NCI-H345 treated with DMSO at 0.1 percent for 48 hours (cell line): ENCODE measurements at regions not wholly inside any gene's neighbourhood (a gene's known extent, or its start where the extent isn't known, plus 50 kb on each side); places are given as distances from the start of the nearest gene placed in this dataset.

Experiments used
- DNase-seq: peaks from one replicate; lab custom pipeline; 2025; ENCODE audit not compliant: unreplicated experiment; lab: John Stamatoyannopoulos, UW

DNA sequence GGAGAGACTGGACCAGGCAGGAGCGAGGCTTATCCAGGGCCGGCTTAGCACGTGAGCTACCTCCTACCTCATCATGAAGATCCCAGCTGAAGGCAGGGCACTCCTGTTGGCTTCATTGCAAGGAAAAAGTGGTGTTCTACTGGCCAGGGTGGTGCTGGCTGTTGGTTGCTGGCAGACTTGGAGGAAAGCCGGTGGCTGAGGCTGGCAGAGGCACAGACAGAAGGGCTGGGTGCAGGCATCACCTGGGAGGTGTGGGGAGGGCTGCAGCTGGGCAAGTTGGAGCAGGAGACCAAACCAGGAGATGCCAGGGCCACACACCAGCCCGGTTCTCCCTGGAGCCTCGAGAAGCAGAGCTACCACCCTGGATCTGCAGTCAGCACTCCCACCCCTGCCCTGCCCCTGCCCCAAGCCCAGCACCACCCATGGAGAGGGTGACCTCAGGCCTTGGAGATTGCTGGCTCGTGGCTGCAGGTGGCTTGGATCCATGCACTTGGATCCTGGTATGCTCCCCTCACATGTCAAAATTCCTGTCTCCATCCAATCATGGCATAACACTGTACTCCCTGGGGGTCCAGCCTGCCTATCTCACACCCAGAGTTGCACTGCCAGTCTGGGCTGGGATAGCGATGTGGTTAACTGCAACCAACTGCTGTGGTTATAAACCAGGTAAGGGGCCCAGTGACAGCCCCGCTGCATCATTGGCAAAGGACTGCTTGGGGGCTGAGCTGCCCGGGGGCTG, 49.7 kb downstream of the GLI2 start:
- DNase-seq: no peak

DNA sequence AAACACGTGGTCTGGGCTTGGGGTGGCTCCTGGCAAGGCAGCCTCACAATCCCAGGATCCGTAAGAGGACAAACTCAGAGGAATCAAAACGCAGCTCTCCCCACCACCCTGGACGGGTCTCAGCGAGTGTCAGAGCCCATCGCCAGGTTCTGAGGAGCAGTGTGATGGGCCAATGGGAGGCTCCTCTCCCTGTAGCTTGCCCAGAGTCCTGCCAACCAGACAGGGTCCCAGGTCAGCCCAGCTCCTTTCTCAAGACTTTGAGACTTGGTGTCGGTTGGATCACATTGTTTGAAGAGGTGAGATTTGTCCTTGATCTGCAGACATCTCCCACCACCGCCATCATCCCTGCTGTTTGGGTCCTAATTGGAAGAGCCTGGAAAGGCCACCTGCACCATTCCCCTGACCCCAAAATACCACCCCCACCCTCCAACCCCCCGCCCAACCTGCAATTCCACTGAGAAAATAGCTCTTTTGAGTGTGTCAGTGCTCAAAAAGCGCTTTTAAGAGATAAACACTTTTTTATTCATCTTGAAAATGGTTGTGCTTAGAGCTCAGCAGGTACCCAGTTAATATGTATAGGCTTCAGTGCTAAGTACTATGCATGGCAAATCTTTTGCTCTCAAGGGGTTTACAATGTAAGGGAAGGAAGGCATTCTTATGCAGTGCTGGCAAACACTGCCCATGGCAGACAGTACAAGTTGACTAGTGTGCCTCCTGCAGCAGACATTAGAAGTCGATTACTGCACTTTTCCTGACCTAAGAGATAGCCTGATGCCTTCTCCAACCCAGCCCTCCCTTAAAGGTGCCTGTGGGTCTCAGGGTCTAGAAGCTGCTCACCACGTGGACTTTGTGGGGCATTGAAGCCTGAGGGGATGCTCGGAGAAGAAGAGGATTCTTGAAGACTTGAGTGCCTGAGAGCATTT, 50.6 kb downstream of the GLI2 start:
- no peak for DNase-seq

DNA sequence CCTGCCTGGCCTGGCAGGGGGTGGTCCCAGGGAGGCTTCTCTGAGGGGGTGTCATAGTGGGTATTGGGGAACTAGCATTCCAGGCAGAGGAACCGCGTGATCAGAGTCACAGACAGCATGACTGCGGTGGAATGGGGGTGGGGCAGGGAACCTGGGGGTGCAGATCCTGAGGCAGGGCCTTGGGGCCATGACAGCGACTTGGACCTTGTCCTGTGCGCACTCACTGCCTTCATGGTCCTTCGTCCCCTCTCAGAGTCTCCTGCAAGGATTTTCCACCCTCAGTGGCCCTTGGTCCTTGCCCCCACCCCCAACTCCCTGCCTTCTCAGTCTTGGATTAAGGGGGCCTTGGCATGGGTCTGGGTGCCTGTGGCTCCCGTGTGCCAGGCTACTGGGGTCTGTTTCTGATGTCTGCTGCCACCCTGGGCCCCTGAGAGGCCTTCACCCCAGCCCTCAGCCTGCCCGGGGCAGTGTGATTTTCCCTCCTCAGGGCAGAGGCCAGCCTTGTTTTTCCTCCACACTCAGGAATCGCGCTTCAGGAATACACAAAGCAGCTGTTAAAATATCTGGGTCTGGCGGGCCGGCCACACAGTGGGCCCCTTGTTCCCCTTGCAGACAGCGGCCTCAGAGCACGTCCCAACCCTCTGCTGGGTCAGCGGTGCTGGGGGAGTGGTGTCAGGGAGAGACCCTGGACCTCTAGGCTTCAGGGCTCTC, 51.6 kb downstream of the GLI2 start:
- DNase-seq: no peak

DNA sequence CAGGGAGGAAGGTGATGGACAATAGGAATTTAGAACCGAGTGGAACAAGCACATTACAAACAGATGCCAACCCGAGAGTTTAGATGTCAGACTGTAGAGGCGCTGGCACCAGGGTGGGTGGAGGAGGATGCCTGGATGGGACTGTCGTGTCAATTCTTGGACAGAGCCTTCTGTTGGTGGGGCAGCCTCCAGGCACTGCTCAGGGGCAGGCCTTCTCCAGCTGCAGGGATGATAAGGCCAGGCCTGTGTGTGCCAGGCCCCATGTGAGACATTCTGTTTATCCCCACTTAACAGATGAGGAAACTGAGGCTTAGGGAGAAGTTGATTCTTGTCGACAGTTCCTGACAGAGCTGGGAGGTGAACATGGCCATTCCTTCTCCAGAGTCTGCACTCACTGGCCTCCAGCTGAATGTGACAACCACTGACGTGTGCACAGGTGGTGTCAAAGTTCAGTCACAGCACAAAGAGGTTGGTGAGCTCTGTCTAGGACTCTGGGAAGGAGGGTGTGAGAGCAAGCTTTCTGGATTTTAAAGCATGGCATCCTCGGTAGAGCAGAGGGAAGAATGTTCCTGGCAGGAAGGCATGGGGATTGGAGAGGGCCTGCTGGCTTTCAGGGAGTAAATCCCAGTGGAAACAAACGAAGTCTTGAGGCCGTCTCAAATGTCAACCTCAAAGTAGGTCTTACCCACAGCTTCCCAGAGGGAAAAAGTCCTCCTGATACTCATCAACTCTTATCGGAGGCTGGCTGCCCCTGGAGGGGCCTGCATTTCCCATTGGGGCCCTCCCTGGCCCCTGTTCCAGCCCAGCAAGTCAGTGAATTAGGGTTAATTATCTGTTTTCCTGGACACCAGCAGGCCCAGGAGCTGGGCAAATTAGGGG, 52.4 kb downstream of the GLI2 start:
- DNase-seq: no peak

DNA sequence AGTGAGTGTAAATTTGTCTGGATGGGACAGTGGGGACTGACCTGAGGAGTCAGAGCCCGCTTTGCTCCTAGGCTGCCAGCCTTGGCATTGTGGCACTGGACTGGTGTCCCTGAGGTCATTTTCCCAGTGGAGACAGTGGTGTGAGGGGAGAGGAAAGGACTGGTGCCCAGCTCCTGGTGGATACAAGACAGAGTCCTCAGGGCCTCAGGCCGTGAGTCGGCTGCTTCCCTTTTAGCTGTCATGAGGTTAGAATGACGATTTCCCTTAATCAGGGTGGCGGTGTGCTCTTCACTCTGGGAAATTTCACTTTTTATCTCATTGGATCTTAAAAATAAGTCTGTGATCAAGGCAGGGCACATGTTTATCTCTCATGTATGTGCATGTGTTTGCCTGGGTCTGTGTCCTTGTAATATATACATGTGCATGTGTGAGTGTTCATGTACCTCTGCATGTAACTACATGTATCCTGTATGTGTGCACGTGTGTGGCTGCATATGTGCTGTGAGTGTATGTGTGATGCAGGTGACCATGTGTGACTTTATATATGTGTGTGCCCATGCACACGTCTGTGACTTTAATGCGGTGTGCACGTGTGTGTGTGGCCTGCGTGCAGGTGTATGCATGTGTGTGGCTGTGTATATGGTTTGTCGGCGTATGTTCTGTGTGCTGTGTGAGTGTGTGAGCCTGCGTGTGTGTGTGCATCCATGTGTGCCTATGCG, 55.7 kb downstream of the GLI2 start:
- DNase-seq: no peak

DNA sequence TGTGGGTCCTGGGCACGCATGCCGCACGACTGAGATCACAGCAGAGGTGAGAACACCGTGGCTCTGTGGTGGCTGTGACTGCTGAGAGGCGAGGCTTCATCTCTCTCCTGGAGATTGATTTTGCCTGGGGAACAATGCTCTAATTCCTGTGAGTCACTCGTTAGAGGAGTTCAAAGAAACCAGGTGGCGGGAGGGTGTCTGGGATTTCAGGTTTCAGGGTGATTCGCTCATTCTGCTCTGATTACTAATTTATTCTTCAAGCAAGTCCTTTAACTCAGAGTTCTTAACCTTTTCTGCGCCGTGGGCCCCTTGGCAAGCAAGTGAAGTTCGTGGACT, 56.3 kb downstream of the GLI2 start:
- DNase-seq: no peak

DNA sequence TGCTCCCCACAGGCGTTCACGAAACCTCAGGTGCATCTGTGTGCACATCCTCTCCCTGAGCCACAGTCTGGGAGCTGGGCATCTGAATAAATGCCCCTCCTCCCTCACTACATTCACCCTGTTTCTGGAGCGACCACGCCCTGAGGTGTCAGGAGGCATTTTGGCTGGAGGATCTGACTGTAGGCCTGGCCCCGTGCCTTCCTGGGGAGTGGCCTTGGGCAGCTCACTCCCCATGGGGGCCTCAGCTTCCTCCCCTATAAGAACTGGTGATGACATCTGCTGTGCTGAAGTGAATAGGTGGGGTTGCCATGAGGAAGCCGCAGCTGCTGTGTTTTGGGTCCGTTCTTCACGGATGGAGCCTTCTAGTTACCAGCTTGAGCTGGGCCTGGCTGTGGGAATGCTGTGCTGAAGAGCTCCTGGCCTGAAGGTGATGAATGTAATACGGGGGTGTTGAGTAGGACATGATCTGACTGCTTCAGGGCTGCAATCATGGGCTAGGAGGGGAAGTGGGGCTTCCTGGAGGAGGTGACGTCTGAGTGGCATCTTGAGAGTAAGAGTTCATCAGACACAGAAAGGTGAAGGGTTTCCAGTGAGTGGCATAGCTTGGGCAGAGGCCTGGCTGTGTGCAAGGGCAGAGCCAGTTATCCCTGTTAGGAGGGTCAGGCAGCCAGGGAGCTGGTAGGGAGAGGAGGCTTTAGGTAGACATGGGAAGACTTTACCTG, 58.2 kb downstream of the GLI2 start:
- no peak for DNase-seq

DNA sequence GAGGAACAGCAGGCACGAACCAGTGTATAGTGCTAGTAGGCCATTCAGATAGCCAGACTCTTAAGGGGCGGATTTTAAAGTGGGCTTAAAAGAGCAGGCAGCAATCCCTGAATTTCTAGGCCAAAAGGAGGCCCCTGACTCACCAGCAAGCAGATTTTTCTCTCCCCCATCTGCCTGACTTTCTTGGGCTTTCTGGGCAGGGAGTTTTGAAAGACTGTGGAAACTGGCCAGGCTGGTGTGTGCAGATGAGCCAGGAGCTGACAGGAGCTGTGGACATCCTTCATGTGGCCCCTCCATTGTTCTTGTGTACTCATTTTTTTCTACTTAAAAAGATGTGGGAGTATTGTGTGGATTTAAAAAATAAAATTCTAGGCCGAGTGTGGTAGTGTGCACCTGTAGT, 59.0 kb downstream of the GLI2 start:
- DNase-seq: no peak

DNA sequence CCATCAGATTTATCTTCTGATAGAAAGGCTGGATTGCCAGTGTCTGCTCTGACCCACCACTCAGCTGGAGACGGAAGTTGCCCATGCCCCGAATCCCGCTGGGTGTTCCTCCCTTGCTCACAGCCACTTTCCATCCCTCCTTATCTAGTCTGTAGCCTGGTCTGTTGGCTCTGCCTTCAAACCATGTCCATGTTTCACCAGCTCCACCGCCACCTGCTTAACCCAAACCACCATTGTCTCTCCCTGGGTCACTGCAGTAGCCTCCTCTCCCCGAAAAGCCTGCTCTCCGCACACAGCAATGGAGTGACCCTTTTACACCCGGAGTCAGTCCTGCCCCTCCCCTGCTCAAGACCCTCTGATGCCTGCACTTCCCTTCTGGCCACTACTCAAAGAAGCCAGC, 60.4 kb downstream of the GLI2 start:
- DNase-seq: no peak

DNA sequence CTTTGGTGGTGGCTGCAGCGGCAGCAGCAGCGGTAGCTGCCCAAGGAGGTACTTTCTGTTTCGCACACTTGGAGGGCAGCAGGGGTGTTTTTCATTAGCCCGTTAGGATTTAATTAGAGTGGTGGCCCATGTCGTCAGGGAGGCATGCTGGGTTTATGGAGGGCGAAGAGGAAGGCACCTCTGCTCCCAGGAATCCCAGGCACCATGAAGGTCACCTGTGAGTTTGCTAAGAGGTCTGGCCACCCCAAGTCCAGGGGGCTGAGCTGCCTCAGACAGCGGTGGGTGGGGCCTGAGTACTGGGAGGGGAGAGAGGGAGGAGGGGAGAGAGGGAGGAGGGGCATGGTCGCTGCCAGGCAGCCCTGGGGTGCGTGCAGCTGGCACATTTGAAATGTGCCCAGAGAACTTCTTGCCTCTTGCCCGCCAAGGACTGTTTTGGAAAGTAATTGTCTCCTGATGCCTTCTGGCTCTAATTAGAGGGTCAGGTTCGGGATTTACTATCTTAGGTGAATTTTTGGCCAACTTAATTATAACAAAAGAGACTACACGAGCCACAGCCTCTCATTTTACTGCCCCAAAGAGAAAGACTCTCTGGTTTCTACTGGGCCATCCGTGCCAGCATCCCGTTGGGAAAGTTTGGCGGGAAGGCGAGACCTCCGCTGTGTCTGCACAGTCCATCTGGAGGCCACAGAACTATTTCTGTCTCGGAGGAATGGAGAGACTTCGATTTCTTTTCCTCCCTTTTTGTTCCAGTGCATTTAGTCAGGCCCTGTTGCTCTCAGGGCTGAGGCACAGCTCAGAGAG, 62.0 kb downstream of the GLI2 start:
- no peak for DNase-seq

DNA sequence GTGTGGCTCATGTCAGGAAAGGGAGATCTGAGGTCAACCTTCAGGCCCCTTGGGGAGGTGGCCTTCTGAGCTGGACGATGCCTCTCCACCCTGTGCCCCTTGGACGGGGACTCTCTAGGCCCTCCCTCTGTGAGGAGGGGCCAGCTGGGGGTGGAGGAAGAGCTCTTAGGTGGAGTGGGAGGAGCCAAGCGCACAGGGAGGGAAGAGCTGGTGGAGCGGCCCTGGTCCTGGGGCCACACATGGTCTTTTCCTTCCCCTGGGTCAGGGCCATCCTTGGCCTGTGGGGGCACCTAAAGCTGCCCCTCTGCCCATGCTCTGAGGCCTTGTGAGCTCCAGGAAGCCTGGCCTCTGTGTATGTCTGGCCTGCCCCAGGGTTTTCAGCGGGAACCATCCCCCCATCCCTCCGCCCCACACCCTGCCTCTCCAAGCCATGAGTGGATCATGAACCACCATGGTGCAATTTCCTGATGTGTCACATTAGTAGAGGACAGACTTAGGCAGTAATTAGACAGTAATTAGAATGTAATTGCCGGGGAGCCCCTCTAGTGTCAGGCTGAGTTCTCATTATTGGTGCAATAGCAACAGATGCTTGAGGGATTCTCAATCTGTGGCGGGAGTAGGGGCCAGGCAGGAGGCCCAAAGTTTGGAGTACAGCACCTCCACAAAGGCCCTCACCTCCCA, 63.0 kb downstream of the GLI2 start:
- DNase-seq: no peak

DNA sequence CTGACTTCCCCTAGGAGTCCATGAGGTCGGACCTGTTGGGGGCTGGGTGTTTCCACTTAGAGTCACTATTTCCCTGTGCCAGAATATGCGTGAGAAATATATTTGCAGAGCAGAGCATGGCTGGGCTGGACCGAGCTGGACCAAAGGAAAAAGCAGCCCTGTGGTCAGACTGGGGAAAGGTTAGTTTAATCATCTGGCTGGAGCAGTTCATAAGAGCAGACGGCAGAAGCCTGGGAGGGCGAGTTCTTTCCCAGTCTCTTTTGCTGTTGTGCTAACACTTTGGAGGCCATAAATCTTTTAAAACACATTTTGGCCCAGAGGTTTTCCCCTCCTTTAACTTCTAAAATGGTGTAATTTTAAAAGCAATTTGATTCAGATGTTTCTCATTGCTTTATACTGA, 66.5 kb downstream of the GLI2 start:
- no peak for DNase-seq

DNA sequence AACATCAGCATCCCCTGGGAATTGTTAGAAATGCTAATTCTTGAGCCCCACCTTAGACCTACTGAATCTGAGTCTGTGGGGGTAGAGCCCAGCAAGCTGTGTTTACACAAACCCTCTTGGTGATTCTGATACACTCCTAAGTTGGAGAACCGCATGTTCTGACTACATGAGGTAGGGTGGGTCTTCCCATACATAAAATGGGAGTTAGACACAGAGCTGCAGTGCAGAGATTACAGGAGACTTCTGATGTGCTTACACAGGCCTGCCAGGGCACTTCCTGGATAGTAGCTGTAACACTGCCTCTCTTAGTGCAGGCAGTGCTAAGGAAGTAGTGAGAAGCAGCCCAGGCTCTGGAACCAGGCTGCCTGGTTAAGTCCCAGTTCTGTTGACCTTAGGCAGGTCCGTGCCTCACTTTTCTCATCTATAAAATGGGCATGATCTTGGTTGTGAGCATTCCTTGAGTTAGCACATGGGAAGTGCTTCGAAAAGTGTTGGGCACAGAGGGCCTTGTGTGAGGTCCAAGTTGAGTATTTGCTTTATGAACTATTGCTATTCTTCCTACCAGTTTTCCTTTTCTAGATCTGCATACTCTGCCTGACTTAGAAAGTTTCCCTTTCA, 67.3 kb downstream of the GLI2 start:
- no peak for DNase-seq

DNA sequence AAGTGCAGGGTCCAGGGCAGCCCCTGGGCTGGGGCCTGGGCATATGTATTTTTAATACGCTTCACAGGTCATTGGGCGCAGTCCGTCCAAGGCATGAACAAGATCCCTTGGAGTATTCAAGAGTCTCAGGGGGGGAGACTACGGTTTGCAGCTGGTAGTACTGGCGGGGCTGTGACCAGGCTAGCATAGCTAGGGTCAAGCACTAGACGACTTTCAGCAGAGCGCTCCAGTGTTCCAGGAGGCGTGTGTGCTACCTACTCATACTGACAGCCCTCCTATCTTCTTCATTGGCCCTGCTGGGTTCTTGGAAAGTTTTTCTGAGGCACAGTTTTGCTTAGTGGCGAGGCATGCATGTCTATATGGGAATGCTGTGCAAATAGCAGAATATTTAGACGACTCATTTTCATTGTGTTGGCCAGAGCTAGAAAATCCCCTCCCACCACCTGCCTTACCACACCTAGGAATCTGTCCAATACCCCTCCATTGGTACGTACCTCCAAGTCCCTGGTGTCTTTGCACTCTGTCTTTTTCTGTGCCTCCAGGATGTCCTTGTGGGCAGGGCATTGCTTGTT, 68.2 kb downstream of the GLI2 start:
- DNase-seq: no peak

DNA sequence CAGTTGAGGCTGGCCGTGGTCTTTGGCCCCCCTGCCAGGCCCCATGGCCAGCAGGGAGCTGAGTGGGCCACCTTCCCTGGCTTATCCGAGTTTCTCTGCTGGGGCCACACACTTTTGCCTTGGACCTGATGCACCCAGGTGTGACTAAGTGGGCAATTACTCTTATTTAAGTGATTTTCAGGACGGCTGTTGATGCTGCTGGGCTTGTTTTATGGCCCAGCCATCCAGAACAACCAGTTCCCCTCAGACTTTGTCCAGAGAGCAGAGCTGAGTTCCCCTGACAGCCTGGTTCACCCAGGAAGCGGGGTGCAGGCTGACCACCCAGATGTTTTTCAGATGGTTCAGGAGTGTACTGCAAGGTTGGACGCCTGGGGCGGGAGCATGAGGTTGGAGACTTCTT, 68.8 kb downstream of the GLI2 start:
- peak; percentile 28 for DNase-seq

DNA sequence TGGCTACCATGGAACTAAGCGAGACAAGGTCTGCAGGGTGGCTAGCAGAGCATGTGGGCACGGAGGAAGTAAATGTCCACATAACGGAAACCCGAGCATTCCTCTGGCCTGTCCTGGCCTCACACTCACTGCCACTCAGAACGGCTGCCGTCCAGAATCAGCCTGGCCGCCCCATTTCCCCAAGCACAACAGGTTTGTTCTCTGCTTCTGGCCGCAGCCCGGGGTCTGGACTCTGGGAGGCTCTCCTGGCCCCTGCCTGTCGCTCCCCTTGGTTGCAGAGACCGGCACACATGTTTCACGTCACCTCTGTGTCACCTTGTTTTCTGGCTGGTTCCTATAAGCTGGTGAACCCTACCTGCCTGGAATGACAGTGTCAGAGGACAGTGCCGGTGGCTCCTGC, 69.3 kb downstream of the GLI2 start:
- no peak for DNase-seq

DNA sequence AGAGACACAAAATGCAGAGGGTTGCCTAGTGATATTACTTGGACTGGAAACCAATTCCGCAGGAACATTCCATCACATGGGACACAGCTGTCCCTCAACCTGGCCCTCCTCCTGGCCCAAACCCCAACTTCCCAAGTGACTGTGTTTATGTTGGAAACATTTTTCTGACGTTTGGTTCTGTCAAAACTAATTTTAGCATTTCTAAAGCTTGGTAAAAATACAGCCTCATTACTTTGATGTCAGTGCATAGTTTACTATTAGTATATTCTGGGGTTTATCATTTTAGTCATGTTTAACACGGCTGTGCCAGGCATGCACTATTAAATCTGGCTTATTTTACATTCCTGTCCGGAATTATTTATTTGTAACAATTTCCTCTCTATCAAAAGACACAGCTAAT, 69.9 kb downstream of the GLI2 start:
- DNase-seq: no peak

DNA sequence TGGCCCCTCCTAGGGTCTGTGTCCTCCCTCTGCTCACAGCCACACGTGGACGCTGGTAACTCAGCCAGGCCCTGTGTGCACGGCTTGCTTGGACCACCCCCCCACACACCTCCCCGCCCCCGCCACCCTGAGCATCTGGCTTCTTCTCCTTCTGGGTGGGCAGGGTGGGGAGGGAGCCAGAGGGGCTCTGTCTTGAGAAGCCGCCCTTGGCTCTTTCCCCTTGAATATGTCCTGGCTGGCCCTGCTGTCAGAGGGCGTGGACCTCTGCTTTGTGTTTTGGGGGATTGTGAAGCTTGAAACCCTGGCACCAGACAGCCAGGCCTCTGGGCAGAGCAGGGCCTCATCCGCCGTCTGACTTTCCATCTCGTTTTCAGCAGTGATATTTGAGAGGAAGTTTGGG, 72.1 kb downstream of the GLI2 start:
- DNase-seq: no peak
